A549 (cell line): ENCODE measurements at regions not wholly inside any gene's neighbourhood (a gene's known extent, or its start where the extent isn't known, plus 50 kb on each side); places are given as distances from the start of the nearest gene placed in this dataset.

Experiments
- ATAC-seq, 2 experiments: fragments of 200-7000 bp in 1 of 2; fragments of >200 bp in 1 of 2; cut with Nextera tagmentation in 1 of 2; cut with Tn5 transposase in 1 of 2; 3 replicates each; pipeline versions ENCODE4 v1.8.0 to v1.9.1; 2018 to 2020; ENCODE audit warnings: mild to moderate bottlenecking in 1 of 2, moderate library complexity in 1 of 2
- CTCF ChIA-PET: fragments of 300-600 bp; sonication (Branson Sonifier 250); formaldehyde crosslinking; extraction: SDS; loops from one replicate; lab custom pipeline; 2021; ENCODE audit warnings: antibody characterized with exemption, inconsistent platforms; lab: Yijun Ruan, JAX
- POLR2A ChIA-PET: fragments of 350-600 bp; formaldehyde crosslinking; extraction: SDS; loops from one replicate; lab custom pipeline; 2021; ENCODE audit warnings: antibody characterized with exemption, inconsistent platforms; lab: Yijun Ruan, JAX
- DNase-seq, 2 experiments: peaks; one replicate each; pipeline versions ENCODE4 v3.0.0 to v3.0.0-alpha.2; 2011 to 2016; ENCODE audit warnings: low read depth in 1 of 2, low spot score in 1 of 2
- FAIRE-seq: peaks from 2 replicates; lab custom pipeline; 2011; peaks lifted over from hg19 to GRCh38; lab: Jason Lieb, UNC
- H3K27ac ChIP-seq, 2 experiments: fragments of >200 bp; sonication (Bioruptor Twin); formaldehyde crosslinking; 3 replicates each; pipeline ENCODE4 v1.5.1; 2016 to 2017
- H3K4me1 ChIP-seq: fragments of >200 bp; sonication (Bioruptor Twin); formaldehyde crosslinking; 3 replicates; pipeline ENCODE4 v1.6.1; 2016
- H3K4me2 ChIP-seq: fragments of >200 bp; sonication (Bioruptor Twin); formaldehyde crosslinking; 3 replicates; pipeline ENCODE4 v1.6.1; 2016
- H3K4me3 ChIP-seq: fragments of >200 bp; sonication (Bioruptor Twin); formaldehyde crosslinking; 3 replicates; pipeline ENCODE4 v1.5.1; 2016
- H3K9me3 ChIP-seq: fragments of >200 bp; sonication (Bioruptor Twin); formaldehyde crosslinking; 3 replicates; pipeline ENCODE4 v1.6.1; 2016
- BCL3 ChIP-seq: fragments of >200 bp; sonication (Bioruptor Twin); formaldehyde crosslinking; IDR thresholded peaks from 3 replicates; pipeline ENCODE4 v1.6.1; 2016
- CBX2 ChIP-seq: fragments of 200-600 bp; sonication (generic); IDR thresholded peaks from 2 replicates; pipeline ENCODE4 v1.6.1; 2016; ENCODE audit warnings: low read depth, mild to moderate bottlenecking, borderline replicate concordance
- CHD2 ChIP-seq: fragments of 150-350 bp; IDR thresholded peaks from 2 replicates; pipeline ENCODE4 v1.6.1; 2014; ENCODE audit warnings: low read length; ENCODE audit not compliant: partially characterized antibody
- CHD4 ChIP-seq: fragments of 200-600 bp; sonication (generic); IDR thresholded peaks from 2 replicates; pipeline ENCODE4 v1.6.1; 2016; ENCODE audit warnings: antibody characterized with exemption, mild to moderate bottlenecking, borderline replicate concordance
- ELK1 ChIP-seq: fragments of 150-350 bp; IDR thresholded peaks from 2 replicates; pipeline ENCODE4 v1.6.1; 2014; ENCODE audit warnings: low read depth, mild to moderate bottlenecking, low read length
- FOSL2 ChIP-seq, 2 experiments: fragments of 450-650 bp in 1 of 2; fragments of >200 bp in 1 of 2; sonication (Bioruptor Twin) in 1 of 2; formaldehyde crosslinking; IDR thresholded peaks; 2 replicates each; pipeline versions ENCODE4 v1.5.0 to v1.6.1; 2016 to 2020; ENCODE audit warnings: mild to moderate bottlenecking in 1 of 2, moderate library complexity in 1 of 2
- HDAC2 ChIP-seq: fragments of 200-600 bp; sonication (generic); IDR thresholded peaks from 2 replicates; pipeline ENCODE4 v1.6.1; 2016
- HES2 ChIP-seq: fragments of >200 bp; sonication (Bioruptor Twin); formaldehyde crosslinking; IDR thresholded peaks from 2 replicates; pipeline ENCODE4 v1.6.1; 2016
- HEYL ChIP-seq: fragments of 250-450 bp; sonication (Bioruptor Pico); IDR thresholded peaks from 2 replicates; pipeline ENCODE4 v1.8.0; 2021; ENCODE audit warnings: mild to moderate bottlenecking, moderate library complexity
- HOXB5 ChIP-seq: fragments of 250-450 bp; sonication (Bioruptor Pico); IDR thresholded peaks from 2 replicates; pipeline ENCODE4 v1.5.0; 2020; ENCODE audit warnings: mild to moderate bottlenecking, moderate library complexity
- JUN ChIP-seq, 2 experiments: fragments of >200 bp; sonication (Bioruptor Twin); formaldehyde crosslinking; IDR thresholded peaks; 2 replicates in 1 of 2; 3 replicates in 1 of 2; pipeline ENCODE4 v1.6.1; 2016 to 2017
- JUNB ChIP-seq: fragments of >200 bp; sonication (Bioruptor Twin); formaldehyde crosslinking; IDR thresholded peaks from 2 replicates; pipeline ENCODE4 v1.6.1; 2016
- MAFK ChIP-seq: fragments of 450-650 bp; IDR thresholded peaks from 2 replicates; pipeline ENCODE4 v1.6.1; 2014; ENCODE audit not compliant: partially characterized antibody
- MAX ChIP-seq: IDR thresholded peaks from 2 replicates; pipeline ENCODE4 v1.6.1; 2012
- MAZ ChIP-seq: fragments of 150-350 bp; IDR thresholded peaks from 2 replicates; pipeline ENCODE4 v1.6.1; 2014; ENCODE audit warnings: antibody characterized with exemption, low read depth, low read length, borderline replicate concordance
- NFE2L2 ChIP-seq: fragments of 150-350 bp; conservative IDR thresholded peaks from 2 replicates; pipeline ENCODE4 v1.6.1; 2014; ENCODE audit warnings: low read length
- PHF8 ChIP-seq: fragments of 200-600 bp; sonication (generic); IDR thresholded peaks from 2 replicates; pipeline ENCODE4 v1.6.1; 2016; ENCODE audit warnings: low read depth, mild to moderate bottlenecking, antibody characterized with exemption, moderate library complexity, borderline replicate concordance
- RARB ChIP-seq: fragments of 250-450 bp; sonication (Bioruptor Pico); IDR thresholded peaks from 2 replicates; pipeline ENCODE4 v1.8.0; 2021; ENCODE audit warnings: mild to moderate bottlenecking, moderate library complexity
- RCOR1 ChIP-seq: fragments of 150-350 bp; IDR thresholded peaks from 2 replicates; pipeline ENCODE4 v1.6.1; 2014; ENCODE audit warnings: antibody characterized with exemption, low read length, low read depth
- RFX5 ChIP-seq: fragments of 450-650 bp; IDR thresholded peaks from 2 replicates; pipeline ENCODE4 v1.7.1; 2014; ENCODE audit warnings: antibody characterized with exemption, mild to moderate bottlenecking, moderate library complexity
- RNF2 ChIP-seq: fragments of 200-600 bp; sonication (generic); IDR thresholded peaks from 2 replicates; pipeline ENCODE4 v1.6.1; 2016; ENCODE audit warnings: low read depth, mild to moderate bottlenecking, antibody characterized with exemption, moderate library complexity, borderline replicate concordance
- SMC3 ChIP-seq: fragments of >200 bp; sonication (Bioruptor Twin); formaldehyde crosslinking; IDR thresholded peaks from 3 replicates; pipeline ENCODE4 v1.6.1; 2018; ENCODE audit warnings: inconsistent platforms
- SREBF2 ChIP-seq: fragments of 450-650 bp; IDR thresholded peaks from 2 replicates; pipeline ENCODE4 v1.6.1; 2014; ENCODE audit warnings: mild to moderate bottlenecking, moderate library complexity
- TFCP2L1 ChIP-seq: fragments of 250-450 bp; sonication (Bioruptor Pico); IDR thresholded peaks from 2 replicates; pipeline ENCODE4 v1.5.0; 2021; ENCODE audit warnings: mild to moderate bottlenecking
- USF2 ChIP-seq: fragments of 450-650 bp; IDR thresholded peaks from 2 replicates; pipeline ENCODE4 v1.6.1; 2014; ENCODE audit warnings: antibody characterized with exemption
- ZC3H11A ChIP-seq: fragments of 450-650 bp; IDR thresholded peaks from 2 replicates; pipeline ENCODE4 v1.6.1; 2014; ENCODE audit warnings: antibody characterized with exemption, mild to moderate bottlenecking
- ZNF302 ChIP-seq: fragments of 250-450 bp; sonication (Bioruptor Pico); IDR thresholded peaks from 2 replicates; pipeline ENCODE4 v1.9.0; 2021; ENCODE audit warnings: inconsistent platforms, mild to moderate bottlenecking, moderate library complexity
- ZSCAN20 ChIP-seq: fragments of 250-450 bp; sonication (Bioruptor Pico); IDR thresholded peaks from 2 replicates; pipeline ENCODE4 v1.8.0; 2022; ENCODE audit warnings: mild to moderate bottlenecking, moderate library complexity
- WGBS: methylation state at CpG from one replicate; pipeline ENCODE4 v1.1.6; 2017; ENCODE audit errors: missing lambda C conversion rate; 5-methylcytosine and 5-hydroxymethylcytosine counted together

- peak; percentile 47; the same call in 1 of the 3 replicates for TF ChIP-seq BCL3
- TF ChIP-seq FOSL2 (IDR thresholded peaks at IDR 0.05), result peak; percentile 49; the same call in 1 of the 2 replicates
- TF ChIP-seq FOSL2 (CRISPR knock-in tag; IDR thresholded peaks at IDR 0.05), result peak; percentile 62
- TF ChIP-seq JUN (IDR thresholded peaks at IDR 0.05), result peak in 1 of 2 experiments; percentile 34; a peak in 1 of 5 replicates
- TF ChIP-seq TFCP2L1 (CRISPR knock-in tag), result no peak
Observed at GRCh38 chr12:92063641-92064040, 82.0 kb downstream of the BTG1 start (continued).

GRCh38 chr12:92062539-92063493, 82.8 kb downstream of the BTG1 start:
- H3K27ac ChIP-seq, result peak overlapping the region; percentile 70 to 73
- H3K9me3 ChIP-seq, result no peaks in the 10 kb centered on the region
- POLR2A ChIA-PET, result interaction anchor here (0.6 kb wide), 1 partner anchor 405 kb away, joined by 3 read pairs; no protein-coding TSS in a partner anchor
- no peak for TF ChIP-seq MAX
- TF ChIP-seq BCL3, result no peak
- no peak for TF ChIP-seq ZC3H11A
- TF ChIP-seq ZNF302, result no peak
- TF ChIP-seq RCOR1, result no peak
- TF ChIP-seq ZSCAN20 (CRISPR knock-in tag), result no peak
- TF ChIP-seq HOXB5 (CRISPR knock-in tag), result no peak
- no peak for TF ChIP-seq TFCP2L1 (CRISPR knock-in tag)
- TF ChIP-seq RARB (CRISPR knock-in tag), result no peak
- no peak for TF ChIP-seq HDAC2
- TF ChIP-seq PHF8, result no peak
- TF ChIP-seq JUNB, result no peak
- no peak for TF ChIP-seq HEYL (CRISPR knock-in tag)
- TF ChIP-seq MAFK, result no peak
- TF ChIP-seq MAZ, result no peak
- no peak for TF ChIP-seq RNF2
- no peak for TF ChIP-seq NFE2L2
- TF ChIP-seq, all 56 proteins: peak for 0
- Histone ChIP-seq H3K4me2 (peak overlapping the region; percentile 77), H3K4me1 (peaks cover 45% of the 10 kb centered on the region), H3K4me3 (no peak overlapping the region)
- WGBS, result 76% methylated on average over 6 of the region's 6 CpGs
- CTCF ChIA-PET, result interaction anchor here (0.9 to 2.0 kb wide), 3 partner anchors 13 to 681 kb away, joined by 3 to 6 read pairs (median 3); no protein-coding TSS in a partner anchor
- FAIRE-seq (no peak), DNase-seq (no peak), ATAC-seq (no peak)

- peak overlapping the region in 1 of 2 experiments; percentile 21; a peak in 1 of 6 replicates for H3K27ac ChIP-seq
- POLR2A ChIA-PET, result no interaction called here
Observed at GRCh38 chr12:92061061-92061460, 84.6 kb downstream of the BTG1 start.

More at GRCh38 chr12:92061061-92061460, 84.6 kb downstream of the BTG1 start:
- FAIRE-seq (no peak), ATAC-seq (no peak), DNase-seq (no peak)
- Histone ChIP-seq H3K4me3 (no peak overlapping the region), H3K4me1 (peaks cover 40% of the 10 kb centered on the region), H3K4me2 (no peak overlapping the region), H3K9me3 (peaks cover 3% of the 10 kb centered on the region; the same call in 1 of the 3 replicates)
- TF ChIP-seq SREBF2, result no peak
- TF ChIP-seq CBX2, result no peak
- TF ChIP-seq CHD2, result no peak
- no peak for TF ChIP-seq USF2
- TF ChIP-seq SMC3, result no peak
- TF ChIP-seq CHD4, result no peak
- no peak for TF ChIP-seq ZC3H11A
- no peak for TF ChIP-seq ZNF302
- TF ChIP-seq HES2, result no peak
- TF ChIP-seq ELK1, result no peak
- no peak for TF ChIP-seq MAFK
- TF ChIP-seq PHF8, result no peak
- TF ChIP-seq RFX5, result no peak
- no peak for TF ChIP-seq RARB (CRISPR knock-in tag)
- TF ChIP-seq TFCP2L1 (CRISPR knock-in tag), result no peak
- CTCF ChIA-PET, result interaction anchor here (1.0 kb wide), 1 partner anchor 10 kb away, joined by 3 read pairs; no protein-coding TSS in a partner anchor
